GM21526 (cell line): ENCODE measurements at regions not wholly inside any gene's neighbourhood (a gene's known extent, or its start where the extent isn't known, plus 50 kb on each side); places are given as distances from the start of the nearest gene placed in this dataset.
A peak's percentile ranks its signal among the peaks of the same experiment; 100 is the strongest.

Experiments
- ATAC-seq: cut with Tn5 transposase; IDR thresholded peaks from one replicate; pipeline ENCODE4 v1.9.1; 2021; ENCODE audit warnings: moderate library complexity; ENCODE audit not compliant: unreplicated experiment, low FRiP score

- ATAC-seq = no peak
Observed at GRCh38 chr20:39865446-39865845, 823.6 kb downstream of the MAFB start.

- no peak for ATAC-seq
Observed at GRCh38 chr20:39862470-39862891, 826.6 kb downstream of the MAFB start.

- no peak for ATAC-seq
Observed at GRCh38 chr20:39861381-39861780, 827.7 kb downstream of the MAFB start.

- ATAC-seq = no peak
Observed at GRCh38 chr20:39857835-39858234, 831.2 kb downstream of the MAFB start.

GRCh38 chr20:39857187-39857586 lies 831.8 kb downstream of the MAFB start:
- no peak for ATAC-seq

GRCh38 chr20:39855799-39856198 lies 833.2 kb downstream of the MAFB start:
- no peak for ATAC-seq

GRCh38 chr20:39855056-39855455 lies 834.0 kb downstream of the MAFB start:
- ATAC-seq = no peak

GRCh38 chr20:39853636-39854035 lies 835.4 kb downstream of the MAFB start:
- ATAC-seq = no peak

- no peak for ATAC-seq
Observed at GRCh38 chr20:39853050-39853449, 836.0 kb downstream of the MAFB start.

- ATAC-seq = no peak
Observed at GRCh38 chr20:39851459-39851858, 837.6 kb downstream of the MAFB start.

- ATAC-seq = no peak
Observed at GRCh38 chr20:39850821-39851330, 838.2 kb downstream of the MAFB start.

- ATAC-seq = no peak
Observed at GRCh38 chr20:39850246-39850645, 838.8 kb downstream of the MAFB start.

- ATAC-seq = no peak
Observed at GRCh38 chr20:39849664-39850063, 839.4 kb downstream of the MAFB start.

- ATAC-seq = no peak
Observed at GRCh38 chr20:39849171-39849570, 839.9 kb downstream of the MAFB start.

- ATAC-seq = no peak
Observed at GRCh38 chr20:39839399-39840119, 849.5 kb downstream of the MAFB start.

- no peak for ATAC-seq
Observed at GRCh38 chr20:39837561-39837960, 851.5 kb downstream of the MAFB start.

- ATAC-seq = no peak
Observed at GRCh38 chr20:39835130-39835842, 853.8 kb downstream of the MAFB start.

GRCh38 chr20:39830903-39831302 lies 858.1 kb downstream of the MAFB start:
- no peak for ATAC-seq

GRCh38 chr20:39829661-39830060 lies 859.4 kb downstream of the MAFB start:
- ATAC-seq = peak; percentile 76

GRCh38 chr20:39829256-39829655 lies 859.8 kb downstream of the MAFB start:
- ATAC-seq = peak; percentile 17

- peak; percentile 49 for ATAC-seq
Observed at GRCh38 chr20:39825950-39826349, 863.1 kb downstream of the MAFB start.

GRCh38 chr20:39825524-39825923 lies 863.4 kb downstream of the DHX35 start:
- ATAC-seq = no peak
